IPS-18c (cell line): ENCODE measurements at regions not wholly inside any gene's neighbourhood (a gene's known extent, or its start where the extent isn't known, plus 50 kb on each side); places are given as distances from the start of the nearest gene placed in this dataset.

Experiments used
- H3K4me3 ChIP-seq: 2 replicates; pipeline ENCODE4 v1.7.0; 2013; ENCODE audit warnings: low read depth, mild to moderate bottlenecking, low read length, moderate library complexity; ENCODE audit not compliant: insufficient read depth
- H3K9me3 ChIP-seq: one replicate; pipeline ENCODE4 v1.6.1; 2013; ENCODE audit warnings: mild to moderate bottlenecking, low read length, moderate library complexity; ENCODE audit not compliant: control insufficient read depth, insufficient read depth

DNA sequence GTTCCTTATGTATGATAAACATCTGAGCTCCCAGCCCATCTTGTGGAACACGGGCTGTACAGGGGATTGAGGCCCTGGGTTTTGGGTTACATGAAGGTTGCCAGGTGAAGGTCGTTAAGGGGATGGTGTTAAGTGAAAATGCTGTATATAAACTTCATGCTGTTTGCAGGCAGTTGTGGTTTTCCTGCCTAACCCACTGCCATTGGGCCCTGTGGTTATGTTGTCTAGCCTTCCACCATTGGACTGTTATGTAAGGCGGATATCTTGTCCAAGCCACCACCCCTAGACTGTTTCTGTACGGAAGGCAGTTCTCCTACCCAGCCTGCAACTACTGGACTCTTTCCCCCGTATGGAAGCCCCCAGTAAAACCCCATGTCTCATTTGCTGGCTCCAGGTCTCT, 246.1 kb downstream of the KIF4B start:
- no peak overlapping the region for H3K4me3 ChIP-seq
- no peaks in the 10 kb centered on the region for H3K9me3 ChIP-seq

DNA sequence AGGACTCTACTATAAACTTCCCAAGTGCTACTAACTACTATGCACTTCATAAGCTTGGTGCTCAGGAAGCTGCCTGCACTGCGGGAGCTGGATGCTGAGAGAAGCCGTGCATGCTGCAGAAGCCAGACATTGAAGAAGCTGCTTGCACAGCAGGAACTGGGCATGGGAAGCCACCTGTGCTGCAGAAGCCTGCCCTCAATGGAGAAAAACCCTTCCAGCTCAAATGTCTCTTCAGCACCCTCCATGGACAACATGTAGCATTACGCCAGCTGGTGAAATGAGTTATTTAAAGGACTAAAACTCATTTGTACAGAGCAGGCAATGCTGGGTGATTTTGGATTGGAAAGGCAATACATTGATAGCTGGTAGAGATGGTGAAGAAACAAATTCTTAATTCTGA, 247.2 kb downstream of the KIF4B start:
- H3K9me3 ChIP-seq = no peaks in the 10 kb centered on the region
- H3K4me3 ChIP-seq = no peak overlapping the region

DNA sequence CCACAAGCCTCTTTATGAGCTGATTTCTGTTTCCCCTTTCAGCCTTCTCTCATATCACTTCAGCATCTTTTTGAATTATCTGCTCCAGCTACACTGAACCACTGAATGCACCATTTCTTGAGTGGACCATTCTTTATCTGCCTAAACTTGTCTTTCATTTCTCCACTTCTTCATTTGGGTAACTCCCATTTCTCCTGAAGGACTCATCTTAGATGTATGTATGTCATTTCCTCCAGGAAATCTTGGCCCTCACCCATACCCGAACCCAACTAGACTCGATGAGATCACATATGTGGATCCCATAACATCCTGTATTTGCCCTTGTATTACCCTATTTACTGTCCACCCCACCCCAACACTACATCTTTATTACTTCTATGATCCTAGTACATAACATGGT, 249.8 kb downstream of the KIF4B start:
- Histone ChIP-seq H3K9me3 (no peaks in the 10 kb centered on the region), H3K4me3 (no peak overlapping the region)

DNA sequence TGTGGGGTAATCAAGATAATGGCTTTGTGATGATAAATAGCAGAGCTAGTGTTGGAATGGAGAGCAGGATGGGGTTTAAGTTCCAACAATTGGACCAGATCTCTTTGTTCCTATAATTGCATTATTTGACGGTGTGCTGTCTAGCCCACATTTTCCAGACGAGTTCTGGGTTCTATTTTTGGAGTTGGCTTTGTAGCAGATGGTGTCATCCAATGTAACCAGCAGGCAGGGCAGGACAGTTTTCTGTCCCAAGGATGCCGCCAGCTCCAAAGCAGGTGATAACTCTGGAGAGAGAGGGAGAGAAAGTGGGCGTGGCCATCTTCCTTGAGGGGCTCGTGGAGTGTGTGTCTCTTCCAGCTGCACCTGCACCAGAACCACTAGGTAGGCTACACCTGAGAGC, 251.3 kb downstream of the KIF4B start:
- no peaks in the 10 kb centered on the region for H3K9me3 ChIP-seq
- H3K4me3 ChIP-seq = no peak overlapping the region

DNA sequence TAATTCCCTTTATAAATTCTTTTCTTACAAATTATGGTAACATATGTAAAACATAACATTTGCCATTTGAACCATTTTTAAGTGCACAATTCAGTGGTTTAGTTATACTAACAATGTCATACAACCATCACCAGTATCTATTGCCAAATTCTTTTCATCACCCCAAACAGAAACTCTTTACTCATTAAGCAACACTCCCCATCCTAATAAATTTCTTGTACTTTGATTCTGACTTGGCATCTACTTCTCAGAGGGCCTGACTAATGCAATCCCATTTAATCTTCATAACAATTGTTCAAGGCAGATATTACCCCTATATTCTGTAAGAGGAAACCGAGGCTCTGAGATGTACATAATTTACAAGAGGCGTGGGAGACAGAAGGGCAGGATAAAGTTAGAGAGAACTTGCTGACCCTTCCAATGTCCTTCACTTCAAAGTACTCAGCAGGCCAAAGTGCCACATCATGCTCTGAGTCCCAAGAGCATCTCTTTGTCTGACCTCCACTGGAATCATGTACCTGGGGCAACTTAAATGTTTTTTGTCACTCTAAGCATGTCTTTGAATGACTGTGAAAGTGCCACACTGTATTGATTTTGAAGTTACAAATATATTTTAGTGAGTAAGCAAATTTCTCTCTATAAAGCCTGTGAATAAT, 255.3 kb downstream of the KIF4B start:
- no peak overlapping the region for H3K4me3 ChIP-seq
- no peaks in the 10 kb centered on the region for H3K9me3 ChIP-seq

DNA sequence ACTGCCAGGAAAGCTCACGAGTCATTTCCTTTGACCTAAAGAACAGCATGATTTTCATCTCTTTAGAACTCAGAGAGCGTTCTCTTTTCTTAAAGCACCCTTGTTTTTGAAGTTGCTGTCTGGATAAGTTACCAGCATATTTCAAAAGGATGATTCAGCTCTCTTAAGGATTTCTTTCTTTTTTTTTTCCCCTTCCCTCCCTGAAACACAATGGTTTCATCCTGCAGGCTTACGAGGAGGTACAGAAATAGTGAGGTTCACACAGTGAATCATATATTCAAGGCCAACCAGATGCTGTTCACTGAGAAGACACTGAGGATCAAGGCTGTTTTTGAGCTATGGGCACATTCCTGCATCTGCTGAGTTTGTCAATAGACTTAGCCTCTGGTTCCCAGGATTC, 257.2 kb downstream of the KIF4B start:
- Histone ChIP-seq H3K4me3 (no peak overlapping the region), H3K9me3 (no peaks in the 10 kb centered on the region)

DNA sequence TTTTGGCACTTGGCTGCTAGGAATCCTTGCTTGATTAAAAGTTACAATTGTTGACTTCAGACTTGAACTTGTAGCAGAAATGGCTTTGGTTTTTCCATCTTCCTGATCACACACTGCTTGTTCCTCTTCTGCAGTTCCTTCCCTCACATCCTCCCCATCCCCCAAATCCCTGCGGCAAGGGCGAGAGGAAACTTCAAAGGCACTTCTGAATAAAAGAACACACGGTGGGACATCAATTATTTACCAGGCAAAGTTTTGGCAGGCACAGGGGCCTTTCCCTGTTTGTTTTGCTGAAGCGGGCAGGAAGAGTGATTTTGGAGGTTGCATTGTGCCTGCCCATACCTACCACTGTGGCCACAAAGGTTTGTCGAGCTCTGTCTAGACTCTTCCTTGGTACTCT, 260.9 kb downstream of the KIF4B start:
- Histone ChIP-seq H3K4me3 (no peak overlapping the region), H3K9me3 (no peaks in the 10 kb centered on the region)

DNA sequence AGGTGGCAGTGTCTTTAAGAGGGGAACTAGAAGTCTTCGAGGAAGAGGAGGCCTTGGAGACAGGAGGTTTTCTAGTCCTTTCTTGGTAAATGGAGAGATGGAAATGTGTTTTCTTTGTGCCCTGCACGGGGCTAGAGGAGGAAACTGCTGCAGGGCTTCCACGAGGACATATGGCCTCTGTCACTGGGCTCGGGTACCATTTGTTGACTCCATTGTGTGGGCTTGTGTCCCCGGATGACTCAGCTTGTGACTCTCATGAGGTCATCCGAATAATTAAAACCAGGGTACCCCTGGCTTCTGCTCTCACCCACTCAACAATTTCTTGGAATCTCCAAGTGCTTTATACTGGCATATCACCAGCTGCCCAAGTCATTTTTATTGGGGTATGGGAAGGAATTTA, 261.7 kb downstream of the KIF4B start:
- no peak overlapping the region for H3K4me3 ChIP-seq

DNA sequence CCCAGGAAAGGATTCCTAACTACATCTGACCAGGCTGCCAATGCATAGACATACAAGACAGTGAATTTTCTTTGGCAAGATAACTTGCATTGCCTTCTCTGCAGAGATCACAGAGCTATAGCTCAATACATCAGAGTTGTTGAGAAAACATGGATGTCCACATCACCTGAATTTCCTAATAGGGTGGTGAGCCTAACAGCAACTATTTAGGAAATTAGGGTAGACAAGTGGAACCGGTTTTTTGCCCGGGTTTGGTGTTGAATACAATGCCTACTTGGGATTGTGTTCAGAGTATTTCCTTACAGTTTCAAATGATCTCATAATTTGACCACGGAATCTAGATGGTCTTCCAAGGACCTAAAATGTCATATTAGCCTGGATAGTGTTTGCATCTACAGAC, 262.7 kb downstream of the KIF4B start:
- no peaks in the 10 kb centered on the region for H3K9me3 ChIP-seq
- H3K4me3 ChIP-seq = no peak overlapping the region

More for the DNA sequence above, 261.7 kb downstream of the KIF4B start:
- H3K9me3 ChIP-seq = no peaks in the 10 kb centered on the region

DNA sequence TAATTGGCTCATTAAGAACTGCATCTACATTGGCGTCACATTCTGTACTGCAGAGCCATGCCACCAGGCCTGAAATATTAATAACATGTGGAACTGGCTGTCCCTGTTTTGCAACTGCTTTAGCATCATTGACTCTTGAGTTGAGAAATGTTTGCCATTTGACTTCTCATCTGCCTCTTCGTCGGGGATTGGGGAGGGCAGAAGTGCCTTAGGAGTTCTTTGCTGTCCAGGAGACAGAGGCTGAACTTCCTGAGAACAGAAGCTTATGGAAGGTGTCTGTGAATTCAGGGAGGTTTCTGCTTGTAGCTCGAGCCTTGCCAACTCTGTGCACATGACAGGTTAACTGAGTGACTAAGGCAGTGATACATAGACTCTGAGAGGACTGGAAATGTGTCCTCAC, 265.0 kb downstream of the KIF4B start:
- Histone ChIP-seq H3K9me3 (no peaks in the 10 kb centered on the region), H3K4me3 (no peak overlapping the region)

DNA sequence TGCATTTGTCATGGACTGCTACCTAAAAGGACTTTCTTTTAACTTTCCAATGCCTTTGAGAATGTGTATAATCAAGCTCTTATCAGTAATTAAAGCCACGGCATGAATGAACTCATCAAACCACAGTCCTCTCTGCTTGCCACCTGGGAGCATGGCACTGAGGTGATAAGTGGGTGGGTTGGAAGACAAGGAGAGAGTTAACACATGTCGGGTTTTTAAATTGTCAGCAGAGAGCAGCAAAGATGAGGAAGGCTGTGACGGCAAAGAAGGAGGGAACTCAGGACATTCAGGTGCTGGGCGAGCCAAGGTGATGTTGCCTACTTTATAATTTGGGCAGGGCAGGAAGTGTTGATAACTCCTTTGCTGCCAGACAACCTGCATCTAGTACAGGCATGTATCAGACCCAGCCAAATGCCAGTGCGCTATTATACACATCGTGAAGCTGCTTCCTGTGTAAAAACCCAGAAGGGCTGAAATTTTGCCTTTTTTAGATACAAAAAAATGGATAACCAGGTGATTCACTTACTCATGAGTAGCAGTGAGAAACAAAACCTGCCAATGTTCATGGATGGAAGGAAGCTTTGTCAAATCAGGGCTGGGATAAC, 269.1 kb downstream of the KIF4B start:
- Histone ChIP-seq H3K4me3 (no peak overlapping the region), H3K9me3 (no peaks in the 10 kb centered on the region)

DNA sequence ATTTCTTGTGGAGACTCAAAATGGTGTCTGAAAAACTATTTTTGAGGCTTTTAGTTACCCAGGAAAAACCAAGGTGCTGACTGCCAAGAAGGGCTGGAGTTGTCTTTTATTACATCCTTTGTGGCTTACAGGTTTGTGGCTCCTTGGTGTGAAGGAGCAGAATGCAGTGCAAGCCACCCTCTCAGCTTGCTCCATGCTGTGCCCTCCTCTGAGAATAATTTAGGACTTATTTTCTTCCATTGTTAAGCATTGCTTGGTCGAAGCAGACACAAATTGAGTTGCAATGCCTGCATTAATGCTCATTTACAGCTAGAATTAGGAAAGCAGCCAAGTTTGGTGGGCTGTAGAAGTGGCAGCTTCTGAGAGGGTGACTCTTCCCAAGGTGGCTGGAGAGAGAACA, 272.2 kb downstream of the KIF4B start:
- Histone ChIP-seq H3K9me3 (no peaks in the 10 kb centered on the region), H3K4me3 (no peak overlapping the region)

DNA sequence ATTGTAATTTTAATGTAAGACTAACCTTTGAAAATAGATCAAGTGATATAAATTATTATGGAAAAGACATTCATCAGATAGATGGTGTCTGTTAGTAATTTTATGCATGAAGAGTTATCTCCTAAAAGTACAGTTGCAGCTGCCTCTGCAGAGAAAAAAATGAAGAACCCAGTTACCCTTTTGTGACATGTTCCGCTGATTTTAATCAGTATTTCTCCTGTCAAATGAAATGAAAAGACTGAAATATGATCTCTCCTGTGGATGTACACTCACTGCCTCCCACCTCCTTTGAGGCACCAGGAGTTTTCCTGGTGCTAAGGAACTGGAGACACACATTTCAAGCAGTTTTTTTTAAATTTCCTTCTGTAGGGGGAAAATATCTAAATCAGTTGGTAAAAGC, 277.4 kb downstream of the KIF4B start:
- no peaks in the 10 kb centered on the region for H3K9me3 ChIP-seq
- no peak overlapping the region for H3K4me3 ChIP-seq

DNA sequence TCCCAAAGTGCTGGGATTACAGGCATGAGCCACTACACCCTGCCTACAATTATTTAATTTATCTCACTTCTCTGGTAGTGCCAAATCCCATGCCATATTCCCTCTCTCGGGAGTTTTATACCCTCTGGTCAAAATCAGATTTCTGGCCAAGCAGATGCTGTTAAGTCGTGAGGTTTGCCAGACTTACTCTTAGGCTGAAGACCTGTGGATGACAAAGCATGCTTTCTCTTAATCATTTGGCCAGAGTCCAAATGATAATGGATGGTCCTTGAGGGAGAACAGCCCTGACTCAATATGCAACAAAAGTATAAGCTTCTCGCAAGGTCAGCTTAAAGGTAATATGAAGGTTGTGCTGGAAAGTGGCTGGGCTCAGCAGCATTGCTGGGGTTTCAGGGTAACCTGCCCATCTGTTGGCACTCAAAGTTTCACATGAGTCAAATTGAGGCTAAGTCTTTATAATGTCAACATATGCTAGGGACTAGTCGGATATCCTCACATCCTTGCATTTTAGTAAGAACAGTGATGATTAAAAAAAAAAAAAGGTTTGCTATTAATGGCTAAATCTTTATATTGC, 280.1 kb downstream of the KIF4B start:
- Histone ChIP-seq H3K4me3 (no peak overlapping the region), H3K9me3 (no peaks in the 10 kb centered on the region)

DNA sequence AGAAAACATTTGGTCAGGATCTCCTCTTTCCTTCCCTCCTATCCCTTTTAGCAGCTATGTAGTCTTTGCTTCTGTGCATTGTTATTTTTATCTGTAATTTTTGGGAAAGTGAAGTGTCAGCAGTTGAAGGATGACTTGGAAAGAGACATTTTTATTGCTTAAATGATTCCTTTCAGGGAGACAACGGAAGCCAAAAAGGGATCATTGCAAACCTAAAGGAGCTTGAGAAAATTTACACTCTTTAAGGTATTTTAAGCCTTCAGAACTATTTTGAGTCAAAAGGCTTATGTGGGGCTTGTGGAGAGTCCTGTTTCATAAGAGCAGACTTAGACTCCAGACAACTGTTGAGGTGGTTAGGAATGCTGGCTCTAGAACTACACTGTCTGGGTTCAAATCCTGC, 281.6 kb downstream of the KIF4B start:
- no peaks in the 10 kb centered on the region for H3K9me3 ChIP-seq

DNA sequence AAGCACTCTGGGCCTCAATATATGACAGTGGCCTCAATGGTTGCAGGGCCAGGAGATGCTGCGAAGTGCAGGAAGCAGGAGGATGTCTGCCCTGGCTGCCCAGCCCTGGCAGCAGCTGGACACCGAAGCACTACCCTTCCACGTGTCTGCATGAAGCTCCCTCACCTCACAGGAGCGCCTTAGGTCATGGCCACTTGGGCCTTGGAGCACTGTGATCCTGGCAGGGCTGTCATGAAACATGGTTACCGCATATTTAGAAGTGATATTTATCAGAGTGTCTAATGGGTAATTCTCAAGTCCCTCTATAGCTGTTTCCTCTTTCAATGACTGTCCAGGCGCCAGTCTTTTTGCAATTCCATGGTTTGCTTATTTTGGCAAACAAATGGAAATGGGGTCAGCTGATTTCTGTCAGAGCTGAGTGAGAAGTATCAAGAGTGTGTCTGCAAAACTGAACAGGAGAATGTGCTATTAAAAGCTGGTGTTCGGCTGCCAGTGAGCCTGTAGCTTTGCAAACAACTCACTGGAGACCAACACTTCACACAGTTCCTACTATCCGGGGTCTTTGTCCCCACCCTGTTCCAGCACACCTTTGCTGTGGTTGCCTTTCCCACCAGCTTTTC, 285.9 kb downstream of the KIF4B start:
- Histone ChIP-seq H3K9me3 (no peaks in the 10 kb centered on the region), H3K4me3 (no peak overlapping the region)

More for the DNA sequence above, 281.6 kb downstream of the KIF4B start:
- no peak overlapping the region for H3K4me3 ChIP-seq

DNA sequence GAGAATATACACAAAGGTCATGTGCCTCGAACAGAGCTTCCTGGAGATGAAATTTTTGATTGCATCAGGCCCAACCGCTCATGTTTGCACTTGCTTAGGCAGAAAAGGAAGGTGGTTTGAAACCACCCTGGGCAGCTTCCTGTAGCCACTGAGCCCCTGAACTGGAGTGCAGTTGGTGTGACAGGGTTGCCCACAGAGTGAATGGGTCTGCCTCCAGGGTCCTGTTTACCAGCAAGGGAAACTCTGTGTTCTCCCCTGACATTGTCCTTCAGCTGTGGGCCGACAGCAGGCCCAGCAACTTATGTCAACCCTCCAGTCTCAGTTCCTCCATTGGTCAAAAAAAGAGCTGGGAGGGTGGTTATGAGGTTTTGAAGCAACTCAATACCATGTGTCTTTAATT, 289.6 kb downstream of the KIF4B start:
- H3K4me3 ChIP-seq = no peak overlapping the region
- H3K9me3 ChIP-seq = no peaks in the 10 kb centered on the region

DNA sequence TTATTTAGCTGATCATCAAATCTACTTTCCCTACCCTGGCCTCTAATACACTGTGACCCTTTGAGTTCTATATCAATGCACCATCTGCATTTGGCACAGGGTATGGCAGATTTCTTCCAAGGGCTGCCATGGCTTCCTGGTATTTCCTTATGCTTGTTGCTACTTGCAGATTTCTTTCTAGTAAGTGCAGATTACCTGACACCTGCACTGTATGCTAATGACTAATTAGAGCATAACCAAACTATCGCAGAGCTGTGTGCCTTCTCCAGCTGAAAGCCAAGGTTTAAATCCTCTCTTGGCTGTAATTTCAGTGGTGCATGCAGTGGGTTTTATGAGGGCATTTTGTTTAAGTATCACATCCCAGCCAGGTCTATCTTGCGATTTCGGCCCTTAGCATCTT, 293.7 kb downstream of the KIF4B start:
- Histone ChIP-seq H3K9me3 (no peaks in the 10 kb centered on the region), H3K4me3 (no peak overlapping the region)
